Common myeloid progenitor, CD34-positive (primary cell): ENCODE measurements at regions not wholly inside any gene's neighbourhood (a gene's known extent, or its start where the extent isn't known, plus 50 kb on each side); places are given as distances from the start of the nearest gene placed in this dataset.
"Not testable (repeated sequence)": the region's sequence is repeated elsewhere in the genome, so short reads cannot be mapped to it uniquely, and the experiment has no call there.

Experiments used
- CTCF ChIA-PET: fragments of 350-600 bp; sonication (Branson Sonifier 250); formaldehyde crosslinking; loops from one replicate; lab custom pipeline; 2021; ENCODE audit warnings: antibody characterized with exemption; lab: Charles Lee
- POLR2A ChIA-PET: fragments of 350-600 bp; sonication (Branson Sonifier 250); formaldehyde crosslinking; loops from one replicate; lab custom pipeline; 2021; ENCODE audit warnings: antibody characterized with exemption; lab: Charles Lee
- DNase-seq, 3 donors: peaks; one replicate each; pipeline versions ENCODE4 v3.0.0 to v3.0.0-alpha.2; 2013
- H3K27ac ChIP-seq, 2 experiments: 1 replicate in 1 of 2; 2 replicates in 1 of 2; pipeline ENCODE4 v1.7.0; 2013; ENCODE audit warnings: inconsistent platforms in 2 of 2, low read length in 2 of 2, mild to moderate bottlenecking in 2 of 2, low read depth in 1 of 2, moderate library complexity in 1 of 2; ENCODE audit not compliant: severe bottlenecking in 2 of 2, insufficient read depth in 1 of 2, poor library complexity in 1 of 2
- H3K27me3 ChIP-seq, 5 experiments: replicated peaks in 2 of 5; 1 replicate in 3 of 5; 2 replicates in 2 of 5; pipeline versions ENCODE4 v1.6.1 to v1.7.0; 2013; ENCODE audit warnings: low read length in 4 of 5, mild to moderate bottlenecking in 2 of 5, moderate library complexity in 2 of 5, inconsistent platforms in 1 of 5; ENCODE audit not compliant: insufficient read depth in 5 of 5, control insufficient read depth in 4 of 5
- H3K36me3 ChIP-seq, 4 experiments: 1 replicate in 2 of 4; 2 replicates in 2 of 4; pipeline versions ENCODE4 v1.6.1 to v1.7.0; 2013; ENCODE audit warnings: low read length in 3 of 4, control low read depth in 1 of 4, mild to moderate bottlenecking in 1 of 4; ENCODE audit not compliant: control insufficient read depth in 4 of 4, insufficient read depth in 4 of 4
- H3K4me1 ChIP-seq, 4 experiments: 1 replicate in 3 of 4; 2 replicates in 1 of 4; pipeline versions ENCODE4 v1.6.1 to v1.7.1; 2013; ENCODE audit warnings: low read length in 3 of 4, mild to moderate bottlenecking in 3 of 4, control low read depth in 1 of 4, inconsistent platforms in 1 of 4, moderate library complexity in 1 of 4; ENCODE audit not compliant: control insufficient read depth in 4 of 4, insufficient read depth in 4 of 4; ENCODE audit errors: control extremely low read depth in 1 of 4
- H3K4me3 ChIP-seq, 7 experiments: 1 replicate in 4 of 7; 2 replicates in 3 of 7; pipeline versions ENCODE4 v1.5.1 to v1.7.0; 2013; ENCODE audit warnings: mild to moderate bottlenecking in 7 of 7, low read length in 6 of 7, moderate library complexity in 6 of 7, inconsistent platforms in 2 of 7, low read depth in 2 of 7, control low read depth in 1 of 7; ENCODE audit not compliant: insufficient read depth in 4 of 7, control insufficient read depth in 1 of 7; ENCODE audit errors: extremely low read depth in 1 of 7
- H3K9me3 ChIP-seq, 5 experiments: 1 replicate in 4 of 5; 2 replicates in 1 of 5; pipeline versions ENCODE4 v1.6.1 to v1.7.1; 2013; ENCODE audit warnings: low read length in 4 of 5, mild to moderate bottlenecking in 2 of 5, inconsistent platforms in 1 of 5, low read depth in 1 of 5, moderate library complexity in 1 of 5; ENCODE audit not compliant: control insufficient read depth in 4 of 5, insufficient read depth in 2 of 5; ENCODE audit errors: control extremely low read depth in 1 of 5
- WGBS: methylation state at CpG from one replicate; pipeline ENCODE4 v1.1.5; 2013; ENCODE audit not compliant: insufficient coverage; 5-methylcytosine and 5-hydroxymethylcytosine counted together

- Histone ChIP-seq H3K4me3 (no peak overlapping the region), H3K27ac (no peak overlapping the region), H3K4me1 (no peaks in the 10 kb centered on the region), H3K9me3 (no peaks in the 10 kb centered on the region), H3K27me3 (peaks cover 0 to 2% (median 0%) of the 10 kb centered on the region in 5 experiments), H3K36me3 (no peaks in the 10 kb centered on the region)
- POLR2A ChIA-PET = no interaction called here
- DNase-seq = no peak
- WGBS = 91% methylated on average over 4 of the region's 5 CpGs
- CTCF ChIA-PET = no interaction called here
Measured at GRCh38 chr9:89853161-89853560, 248.3 kb downstream of the GADD45G start.

- no peaks in the 10 kb centered on the region for H3K36me3 ChIP-seq
- H3K27ac ChIP-seq = no peak overlapping the region
- POLR2A ChIA-PET = no interaction called here
- DNase-seq = no peak
- H3K4me1 ChIP-seq = no peaks in the 10 kb centered on the region
- no peaks in the 10 kb centered on the region for H3K9me3 ChIP-seq
- CTCF ChIA-PET = no interaction called here
- peaks cover 0 to 2% (median 0%) of the 10 kb centered on the region in 5 experiments for H3K27me3 ChIP-seq
- no peak overlapping the region for H3K4me3 ChIP-seq
- 94% methylated on average over 3 of the region's 3 CpGs for WGBS
Measured at GRCh38 chr9:89853931-89854330, 249.1 kb downstream of the GADD45G start.

- 80% methylated on average over 5 of the region's 11 CpGs for WGBS
- ChIA-PET CTCF (no interaction called here), POLR2A (no interaction called here)
- H3K4me3 ChIP-seq = no peak overlapping the region
- no peak for DNase-seq
- H3K27me3 ChIP-seq = peaks cover 0 to 2% (median 0%) of the 10 kb centered on the region in 5 experiments
- H3K27ac ChIP-seq = no peak overlapping the region
- no peaks in the 10 kb centered on the region for H3K36me3 ChIP-seq
- no peaks in the 10 kb centered on the region for H3K9me3 ChIP-seq
- no peaks in the 10 kb centered on the region for H3K4me1 ChIP-seq
Measured at GRCh38 chr9:89854715-89855475, 250.1 kb downstream of the GADD45G start.

- CTCF ChIA-PET, H3K36me3 ChIP-seq, POLR2A ChIA-PET: not testable (repeated sequence)
Measured at GRCh38 chr9:89856296-89856695, 251.5 kb downstream of the GADD45G start.

GRCh38 chr9:89856950-89857349 lies 252.1 kb downstream of the GADD45G start:
- H3K27ac ChIP-seq, H3K4me3 ChIP-seq, DNase-seq, CTCF ChIA-PET, H3K36me3 ChIP-seq, H3K27me3 ChIP-seq, H3K9me3 ChIP-seq, POLR2A ChIA-PET, H3K4me1 ChIP-seq: not testable (repeated sequence)

More at GRCh38 chr9:89856296-89856695, 251.5 kb downstream of the GADD45G start:
- DNase-seq, H3K27ac ChIP-seq, H3K4me1 ChIP-seq, H3K27me3 ChIP-seq, H3K4me3 ChIP-seq, H3K9me3 ChIP-seq: not testable (repeated sequence)
- 79% methylated on average over 4 of the region's 5 CpGs for WGBS

GRCh38 chr9:89859842-89860241 lies 255.0 kb downstream of the GADD45G start:
- H3K36me3 ChIP-seq, POLR2A ChIA-PET, H3K9me3 ChIP-seq, H3K4me3 ChIP-seq, H3K27me3 ChIP-seq, CTCF ChIA-PET, H3K27ac ChIP-seq, H3K4me1 ChIP-seq, DNase-seq: not testable (repeated sequence)
- WGBS = 97% methylated on average over 7 of the region's 7 CpGs

- H3K9me3 ChIP-seq, H3K27me3 ChIP-seq, H3K27ac ChIP-seq, H3K4me3 ChIP-seq, POLR2A ChIA-PET, DNase-seq, H3K4me1 ChIP-seq, H3K36me3 ChIP-seq: not testable (repeated sequence)
- CTCF ChIA-PET = interaction anchor here (0.6 kb wide), 1 partner anchor 170 kb away, joined by 3 read pairs; no protein-coding TSS in a partner anchor
- WGBS = 100% methylated on average over 1 of the region's 5 CpGs
Measured at GRCh38 chr9:89861371-89861770, 256.6 kb downstream of the GADD45G start.
